ENCODE measurements at regions not wholly inside any gene's neighbourhood (a gene's known extent, or its start where the extent isn't known, plus 50 kb on each side); places are given as distances from the start of the nearest gene placed in this dataset.
"Not testable (repeated sequence)": the region's sequence is repeated elsewhere in the genome, so short reads cannot be mapped to it uniquely, and the experiment has no call there.

- no peak overlapping the region for H3K27ac ChIP-seq
- no peaks in the 10 kb centered on the region for H3K27me3 ChIP-seq
- no peak overlapping the region for H3K4me3 ChIP-seq
- peaks cover 0 to 31% (median 21%) of the 10 kb centered on the region in 3 donors for H3K9me3 ChIP-seq
- peaks cover 0 to 3% (median 0%) of the 10 kb centered on the region in 3 donors for H3K36me3 ChIP-seq
- TF ChIP-seq CTCF (IDR thresholded peaks at IDR 0.05): no peak
- intact Hi-C loops (cut with DNase I; ENCODE audit: low total_unique reads): no loop called here
- DNase-seq: no peak
- H3K4me1 ChIP-seq: no peaks in the 10 kb centered on the region
These were observed 305.3 kb upstream of the INTU start for GRCh38 chr4:127327491-127327890.

GRCh38 chr4:127335073-127335620 lies 297.6 kb upstream of the INTU start:
- no peaks in the 10 kb centered on the region for H3K27me3 ChIP-seq
- no peak overlapping the region for H3K27ac ChIP-seq
- H3K4me3 ChIP-seq: no peak overlapping the region
- DNase-seq: no peak
- no peaks in the 10 kb centered on the region for H3K4me1 ChIP-seq
- no peaks in the 10 kb centered on the region for H3K9me3 ChIP-seq
- no peaks in the 10 kb centered on the region for H3K36me3 ChIP-seq
- no peak for TF ChIP-seq CTCF (IDR thresholded peaks at IDR 0.05)
- intact Hi-C loops (cut with DNase I; ENCODE audit: low total_unique reads): no loop called here

GRCh38 chr4:127335732-127336131 lies 297.0 kb upstream of the INTU start:
- Histone ChIP-seq H3K27me3 (no peaks in the 10 kb centered on the region), H3K4me3 (no peak overlapping the region), H3K27ac (no peak overlapping the region), H3K36me3 (no peaks in the 10 kb centered on the region), H3K4me1 (no peaks in the 10 kb centered on the region), H3K9me3 (no peaks in the 10 kb centered on the region)
- no peak for DNase-seq
- no peak for TF ChIP-seq CTCF (IDR thresholded peaks at IDR 0.05)
- intact Hi-C loops (cut with DNase I; ENCODE audit: low total_unique reads): no loop called here

GRCh38 chr4:127343123-127343522 lies 289.6 kb upstream of the INTU start:
- H3K27ac ChIP-seq; intact Hi-C loops (cut with DNase I; ENCODE audit: low total_unique reads); H3K4me3 ChIP-seq; H3K36me3 ChIP-seq; H3K4me1 ChIP-seq; H3K9me3 ChIP-seq; DNase-seq; H3K27me3 ChIP-seq: not testable (repeated sequence)

GRCh38 chr4:127344071-127344470 lies 288.7 kb upstream of the INTU start:
- DNase-seq: no peak
- no peaks in the 10 kb centered on the region for H3K36me3 ChIP-seq
- H3K27ac ChIP-seq: no peak overlapping the region
- intact Hi-C loops (cut with DNase I; ENCODE audit: low total_unique reads): no loop called here
- no peaks in the 10 kb centered on the region for H3K27me3 ChIP-seq
- H3K4me3 ChIP-seq: no peak overlapping the region
- no peaks in the 10 kb centered on the region for H3K9me3 ChIP-seq
- TF ChIP-seq CTCF (IDR thresholded peaks at IDR 0.05): no peak
- H3K4me1 ChIP-seq: no peaks in the 10 kb centered on the region

GRCh38 chr4:127347936-127348335 lies 284.8 kb upstream of the INTU start:
- no peak for DNase-seq
- Histone ChIP-seq H3K4me1 (peaks cover 0 to 8% (median 5%) of the 10 kb centered on the region in 4 donors), H3K36me3 (no peaks in the 10 kb centered on the region), H3K4me3 (no peak overlapping the region), H3K9me3 (no peaks in the 10 kb centered on the region), H3K27ac (no peak overlapping the region), H3K27me3 (no peaks in the 10 kb centered on the region)
- TF ChIP-seq CTCF (IDR thresholded peaks at IDR 0.05): no peak
- intact Hi-C loops (cut with DNase I; ENCODE audit: low total_unique reads): no loop called here
